ENCODE measurements at regions not wholly inside any gene's neighbourhood (a gene's known extent, or its start where the extent isn't known, plus 50 kb on each side); places are given as distances from the start of the nearest gene placed in this dataset.

DNA sequence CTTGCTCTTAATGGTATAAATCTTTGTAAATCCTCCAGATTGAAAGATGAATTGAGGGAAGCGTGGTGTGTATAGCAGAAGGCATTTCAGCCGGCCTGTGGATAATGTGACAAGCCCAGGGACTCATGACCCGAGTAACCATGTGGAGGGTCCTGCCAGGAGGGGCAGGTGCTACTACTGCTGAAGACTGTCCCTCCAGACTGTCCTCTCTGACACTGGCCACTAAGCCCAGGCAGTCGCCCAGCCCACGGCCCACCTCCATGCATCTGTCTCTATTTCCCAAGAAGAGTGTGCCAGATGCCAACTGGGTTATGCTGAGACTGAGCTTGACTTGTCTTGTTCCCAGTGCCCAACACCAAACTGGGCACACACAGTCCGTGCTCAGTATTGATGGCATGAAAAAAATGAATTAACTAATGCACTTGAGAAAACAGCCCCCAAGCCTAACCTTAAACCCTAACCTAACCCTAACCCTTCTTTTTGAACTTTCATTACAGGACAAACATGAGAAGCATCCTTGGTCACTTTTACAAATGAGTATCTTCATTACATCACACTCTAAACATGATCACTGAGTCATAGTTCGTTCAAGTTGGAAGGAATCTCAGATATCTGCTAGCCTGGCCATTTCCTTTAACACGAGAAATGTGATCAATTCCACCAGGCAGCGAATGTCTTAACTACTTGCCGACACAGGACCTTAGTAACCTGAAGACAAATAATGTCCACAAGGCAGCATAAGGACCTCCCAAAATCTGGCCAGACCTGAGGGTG is 182.2 kb upstream of the RREB1 start:
- Histone ChIP-seq H3K9me3 (ENCODE audit: control insufficient read depth, insufficient read depth, low read length) (no peaks in the 10 kb centered on the region), H3K4me3 (ENCODE audit: low read depth, low read length) (no peak overlapping the region), H3K27ac (ENCODE audit: low read depth, low read length) (no peak overlapping the region), H3K27me3 (ENCODE audit: control insufficient read depth, insufficient read depth, low read length) (peaks cover 2% of the 10 kb centered on the region)
- no peak for DNase-seq (ENCODE audit: low read depth, low spot score)
- CTCF ChIA-PET: no interaction called here
- TF ChIP-seq, protein P1, sequence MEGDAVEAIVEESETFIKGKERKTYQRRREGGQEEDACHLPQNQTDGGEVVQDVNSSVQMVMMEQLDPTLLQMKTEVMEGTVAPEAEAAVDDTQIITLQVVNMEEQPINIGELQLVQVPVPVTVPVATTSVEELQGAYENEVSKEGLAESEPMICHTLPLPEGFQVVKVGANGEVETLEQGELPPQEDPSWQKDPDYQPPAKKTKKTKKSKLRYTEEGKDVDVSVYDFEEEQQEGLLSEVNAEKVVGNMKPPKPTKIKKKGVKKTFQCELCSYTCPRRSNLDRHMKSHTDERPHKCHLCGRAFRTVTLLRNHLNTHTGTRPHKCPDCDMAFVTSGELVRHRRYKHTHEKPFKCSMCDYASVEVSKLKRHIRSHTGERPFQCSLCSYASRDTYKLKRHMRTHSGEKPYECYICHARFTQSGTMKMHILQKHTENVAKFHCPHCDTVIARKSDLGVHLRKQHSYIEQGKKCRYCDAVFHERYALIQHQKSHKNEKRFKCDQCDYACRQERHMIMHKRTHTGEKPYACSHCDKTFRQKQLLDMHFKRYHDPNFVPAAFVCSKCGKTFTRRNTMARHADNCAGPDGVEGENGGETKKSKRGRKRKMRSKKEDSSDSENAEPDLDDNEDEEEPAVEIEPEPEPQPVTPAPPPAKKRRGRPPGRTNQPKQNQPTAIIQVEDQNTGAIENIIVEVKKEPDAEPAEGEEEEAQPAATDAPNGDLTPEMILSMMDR (IDR thresholded peaks at IDR 0.05; ENCODE audit: low read depth, low read length): no peak
- POLR2A ChIA-PET: no interaction called here

DNA sequence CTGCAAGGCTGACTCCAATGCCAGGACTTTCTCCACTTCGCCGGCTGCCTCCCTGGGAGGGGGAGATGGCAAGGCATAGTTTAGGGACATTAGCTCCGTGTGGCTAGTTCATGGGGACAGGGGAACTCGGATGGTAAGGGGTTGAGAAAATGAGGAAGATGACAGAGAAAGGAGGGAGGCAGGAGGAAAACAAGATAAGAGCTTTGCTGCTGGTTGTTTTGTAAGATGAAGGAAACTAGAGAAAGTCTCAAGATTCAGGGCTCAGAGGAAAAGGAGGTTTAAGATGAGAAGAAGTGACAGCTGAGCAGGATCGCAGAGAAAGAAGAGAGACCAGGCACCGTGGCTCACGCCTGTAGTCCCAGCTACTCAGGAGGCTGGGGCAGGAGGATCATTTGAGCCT is 180.9 kb upstream of the RREB1 start:
- no peak for DNase-seq (ENCODE audit: low read depth, low spot score)
- ChIA-PET CTCF (no interaction called here), POLR2A (interaction anchor here (0.8 kb wide), 1 partner anchor 131 kb away, joined by 3 read pairs; no protein-coding TSS in a partner anchor)
- Histone ChIP-seq H3K4me3 (ENCODE audit: low read depth, low read length) (no peak overlapping the region), H3K27ac (ENCODE audit: low read depth, low read length) (no peak overlapping the region), H3K27me3 (ENCODE audit: control insufficient read depth, insufficient read depth, low read length) (peaks cover 2% of the 10 kb centered on the region), H3K9me3 (ENCODE audit: control insufficient read depth, insufficient read depth, low read length) (no peaks in the 10 kb centered on the region)
- TF ChIP-seq, protein P1 (IDR thresholded peaks at IDR 0.05; ENCODE audit: low read depth, low read length): no peak

DNA sequence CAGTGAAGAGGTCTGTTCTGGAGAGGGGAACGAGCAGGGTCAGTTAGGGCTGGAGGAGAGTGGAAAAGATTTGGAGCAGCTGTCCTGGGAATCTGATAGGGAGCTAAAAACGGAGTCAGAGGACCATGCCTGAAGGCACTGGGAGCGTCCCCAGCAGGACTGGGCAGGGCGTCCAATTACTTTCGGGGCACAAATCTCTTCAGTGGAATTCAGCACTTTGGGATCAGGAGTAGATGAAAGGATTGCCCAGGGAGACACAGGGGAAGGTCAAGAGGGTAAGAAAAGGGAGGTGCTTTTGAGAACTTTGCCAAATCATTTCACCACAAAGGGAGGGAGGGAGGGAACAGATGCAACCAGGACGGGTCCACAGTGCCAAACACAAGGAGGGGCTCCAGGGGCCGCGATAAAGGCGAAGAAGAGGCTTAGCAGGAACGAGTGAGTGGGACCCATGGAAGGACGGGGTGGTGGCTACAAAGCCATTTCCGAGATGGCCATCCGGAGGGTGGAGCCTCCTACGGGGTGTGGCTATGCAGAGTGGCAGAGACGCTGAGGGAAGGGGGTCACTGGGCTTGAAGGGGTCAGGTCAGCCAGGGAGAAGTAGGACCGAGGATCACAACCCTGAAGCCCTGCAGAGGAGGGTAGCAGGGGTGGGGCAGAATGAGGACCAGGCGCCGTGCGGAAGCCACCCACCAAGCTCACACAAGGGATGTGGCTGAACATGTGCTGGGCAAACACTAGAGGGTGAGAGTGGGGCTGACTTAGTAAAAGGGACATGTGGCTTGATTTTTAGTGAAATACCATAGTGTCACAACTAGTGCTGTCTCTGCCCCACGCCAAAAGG is 180.0 kb upstream of the RREB1 start:
- no peak for DNase-seq (ENCODE audit: low read depth, low spot score)
- Histone ChIP-seq H3K27me3 (ENCODE audit: control insufficient read depth, insufficient read depth, low read length) (no peaks in the 10 kb centered on the region), H3K27ac (ENCODE audit: low read depth, low read length) (no peak overlapping the region), H3K4me3 (ENCODE audit: low read depth, low read length) (no peak overlapping the region), H3K9me3 (ENCODE audit: control insufficient read depth, insufficient read depth, low read length) (no peaks in the 10 kb centered on the region)
- POLR2A ChIA-PET: no interaction called here
- TF ChIP-seq, protein P1 (IDR thresholded peaks at IDR 0.05; ENCODE audit: low read depth, low read length): no peak
- CTCF ChIA-PET: interaction anchor here (0.6 kb wide), 1 partner anchor 141 kb away, joined by 3 read pairs; no protein-coding TSS in a partner anchor

DNA sequence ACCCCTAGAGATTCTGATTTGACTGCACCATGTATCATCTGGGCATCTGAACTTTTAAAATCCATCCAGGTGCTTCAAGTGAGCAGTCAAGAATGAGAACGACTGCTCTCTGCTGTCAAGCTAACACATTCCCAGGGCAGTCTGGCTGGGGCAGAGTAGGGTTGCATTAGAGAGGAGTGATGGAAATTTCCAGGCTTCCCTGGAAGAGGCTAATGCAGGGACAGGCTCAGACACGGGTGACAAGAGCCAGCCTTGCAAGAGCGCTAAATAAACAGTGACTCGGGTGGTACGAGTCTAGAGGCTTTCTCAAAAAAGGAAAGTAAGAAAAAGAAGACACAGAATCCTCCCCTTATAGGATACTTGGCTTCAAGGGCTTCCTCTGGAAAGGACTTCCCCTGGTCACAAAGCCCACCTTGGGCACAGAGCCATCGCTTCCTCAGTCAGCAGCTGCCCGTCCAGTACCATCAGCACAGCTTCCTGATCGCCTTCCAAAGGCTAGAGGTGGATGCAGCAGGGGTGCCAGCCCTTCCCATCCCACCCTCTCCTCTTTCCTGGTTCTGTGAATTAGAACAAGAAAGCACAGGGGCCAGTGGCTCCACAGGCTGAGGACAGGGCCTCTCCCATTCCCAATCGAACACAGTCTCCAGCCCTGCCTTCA is 177.4 kb upstream of the RREB1 start:
- no peak overlapping the region for H3K4me3 ChIP-seq (ENCODE audit: low read depth, low read length)
- H3K27ac ChIP-seq (ENCODE audit: low read depth, low read length): no peak overlapping the region
- H3K27me3 ChIP-seq (ENCODE audit: control insufficient read depth, insufficient read depth, low read length): no peaks in the 10 kb centered on the region
- H3K9me3 ChIP-seq (ENCODE audit: control insufficient read depth, insufficient read depth, low read length): no peaks in the 10 kb centered on the region
- TF ChIP-seq, protein P1 (IDR thresholded peaks at IDR 0.05; ENCODE audit: low read depth, low read length): no peak
- POLR2A ChIA-PET: no interaction called here
- DNase-seq (ENCODE audit: low read depth, low spot score): no peak
- CTCF ChIA-PET: interaction anchor here (0.6 kb wide), 1 partner anchor 205 kb away, joined by 3 read pairs; no protein-coding TSS in a partner anchor
